Heart left ventricle (tissue), 13 donors: ENCODE measurements at regions not wholly inside any gene's neighbourhood (a gene's known extent, or its start where the extent isn't known, plus 50 kb on each side); places are given as distances from the start of the nearest gene placed in this dataset.

Experiments used
- POLR2A ChIP-seq, 2 donors: fragments of 450-650 bp; IDR thresholded peaks; one replicate each; pipeline ENCODE4 v1.6.1; 2017; ENCODE audit warnings: antibody characterized with exemption in 2 of 2, mild to moderate bottlenecking in 2 of 2, moderate library complexity in 2 of 2
- TF ChIP-seq, protein P1 (sequence below), 12 donors: fragments of 200-600 bp; sonication (generic) in 4 of 12; IDR thresholded peaks; one replicate each; pipeline versions ENCODE4 v1.5.0 to v1.8.0; 2018 to 2022; ENCODE audit warnings: antibody characterized with exemption in 12 of 12, mild to moderate bottlenecking in 5 of 12
- donor health status: ischemic (EF 13 %, LVEDD 7.1; RV severe dilation, severe dysfunction).
- donor health status: DM: no; HTN: yes; CAD: no.
- donor health status: DM: no; HTN: no; CAD: no.
- donor health status: ischemic (EF 25% LVEDD 6.9; RV normal size, moderate dysfunction).
- donor health status: ischemic (EF 25% LVEDD 5.7; RV mildly dilated, moderate dysfunction).
- donor health status: ischemic (EF 35%, LVEDD 5.7; RV mildly dilated, moderate dysfunction).
- donor health status: nonischemic (EF 11% LVEDD 7.7; RV severe dilation, severe dysfunction).
- donor health status: DM: yes; HTN: yes; CAD: no.
- donor health status: PGD.
- donor health status: ischemic (EF 29% LVEDD 5.4; RV normal size, mild dysfunction).
- donor health status: nonischemic (EF 23%, LVEDD 6.1; RV moderate dilation, normal function).

DNA sequence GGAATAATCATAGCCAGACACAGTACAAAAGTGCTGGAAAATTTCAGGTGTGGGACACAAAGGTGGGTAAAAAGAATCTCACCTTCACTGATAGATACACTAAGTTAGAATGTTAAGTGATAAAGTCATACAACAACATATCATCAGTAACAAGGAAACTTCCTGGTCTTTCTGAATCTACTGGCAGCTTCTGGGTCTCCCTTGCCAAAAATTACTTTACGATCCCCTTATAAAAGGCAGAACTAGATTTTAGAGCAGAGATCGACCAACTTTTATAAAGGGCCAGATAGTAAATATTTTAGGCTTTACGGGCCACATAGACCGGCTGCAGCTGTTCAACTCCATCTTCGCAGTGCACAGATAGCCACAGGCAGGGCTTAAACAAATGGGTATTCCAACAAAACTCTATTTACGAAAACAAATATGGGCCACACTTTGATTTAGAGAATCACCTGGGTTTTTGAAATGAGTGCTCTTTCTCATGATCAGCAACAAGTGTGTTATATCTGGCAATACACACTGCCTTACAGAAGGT, 159.9 kb downstream of the AASDH start:
- TF ChIP-seq, protein P1, sequence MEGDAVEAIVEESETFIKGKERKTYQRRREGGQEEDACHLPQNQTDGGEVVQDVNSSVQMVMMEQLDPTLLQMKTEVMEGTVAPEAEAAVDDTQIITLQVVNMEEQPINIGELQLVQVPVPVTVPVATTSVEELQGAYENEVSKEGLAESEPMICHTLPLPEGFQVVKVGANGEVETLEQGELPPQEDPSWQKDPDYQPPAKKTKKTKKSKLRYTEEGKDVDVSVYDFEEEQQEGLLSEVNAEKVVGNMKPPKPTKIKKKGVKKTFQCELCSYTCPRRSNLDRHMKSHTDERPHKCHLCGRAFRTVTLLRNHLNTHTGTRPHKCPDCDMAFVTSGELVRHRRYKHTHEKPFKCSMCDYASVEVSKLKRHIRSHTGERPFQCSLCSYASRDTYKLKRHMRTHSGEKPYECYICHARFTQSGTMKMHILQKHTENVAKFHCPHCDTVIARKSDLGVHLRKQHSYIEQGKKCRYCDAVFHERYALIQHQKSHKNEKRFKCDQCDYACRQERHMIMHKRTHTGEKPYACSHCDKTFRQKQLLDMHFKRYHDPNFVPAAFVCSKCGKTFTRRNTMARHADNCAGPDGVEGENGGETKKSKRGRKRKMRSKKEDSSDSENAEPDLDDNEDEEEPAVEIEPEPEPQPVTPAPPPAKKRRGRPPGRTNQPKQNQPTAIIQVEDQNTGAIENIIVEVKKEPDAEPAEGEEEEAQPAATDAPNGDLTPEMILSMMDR (IDR thresholded peaks at IDR 0.05), result no peak
- no peak for TF ChIP-seq POLR2A (IDR thresholded peaks at IDR 0.05)
